ENCODE measurements at regions not wholly inside any gene's neighbourhood (a gene's known extent, or its start where the extent isn't known, plus 50 kb on each side); places are given as distances from the start of the nearest gene placed in this dataset.

DNA sequence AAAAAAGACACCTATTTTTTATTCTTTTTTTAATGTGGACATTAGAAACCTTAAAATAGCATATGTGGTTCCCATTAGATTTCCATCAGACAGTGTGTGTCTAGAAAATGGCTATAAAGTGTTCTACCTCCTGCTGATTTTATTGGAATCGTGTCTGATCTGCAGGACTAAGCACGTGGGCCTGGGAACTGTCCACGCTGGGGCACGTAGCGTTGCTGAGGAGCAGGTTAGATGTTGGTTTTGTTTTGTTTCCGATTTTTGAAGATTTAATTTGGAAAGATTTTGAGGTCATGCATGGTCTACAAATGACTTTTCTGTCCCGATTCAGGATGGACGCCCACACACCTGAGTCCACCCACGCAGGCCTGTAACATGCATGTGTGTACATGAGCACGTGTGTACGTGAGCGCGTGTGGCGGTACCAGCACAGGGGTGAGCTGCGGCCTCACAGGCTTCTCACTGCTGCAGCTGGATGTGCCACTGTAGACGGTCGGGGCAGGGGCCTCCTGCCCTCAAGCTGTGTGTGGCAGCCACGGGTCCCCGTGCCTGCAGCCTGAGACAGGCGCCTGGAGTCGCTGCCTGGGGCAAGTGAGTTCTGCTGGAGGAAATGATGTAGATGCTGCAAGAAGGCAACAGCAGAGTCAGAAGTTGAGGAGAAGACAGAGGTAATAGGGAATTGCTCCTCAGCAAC lies 99.7 kb upstream of the CTDP1 start:
- ATAC-seq (ENCODE audit: insufficient number of reproducible peaks, low FRiP score, low read depth) (no peak), DNase-seq (ENCODE audit: low spot score) (no peak)
- Histone ChIP-seq H3K4me3 (no peak overlapping the region), H3K27me3 (replicated peaks; ENCODE audit: insufficient read depth) (no peaks in the 10 kb centered on the region), H3K9me3 (no peaks in the 10 kb centered on the region), H3K27ac (no peak overlapping the region), H3K36me3 (no peaks in the 10 kb centered on the region), H3K4me1 (ENCODE audit: control insufficient read depth in 1 of 2, low read depth in 2 of 2) (peaks cover 8 to 27% of the 10 kb centered on the region in 2 donors)
- TF ChIP-seq, protein P1, sequence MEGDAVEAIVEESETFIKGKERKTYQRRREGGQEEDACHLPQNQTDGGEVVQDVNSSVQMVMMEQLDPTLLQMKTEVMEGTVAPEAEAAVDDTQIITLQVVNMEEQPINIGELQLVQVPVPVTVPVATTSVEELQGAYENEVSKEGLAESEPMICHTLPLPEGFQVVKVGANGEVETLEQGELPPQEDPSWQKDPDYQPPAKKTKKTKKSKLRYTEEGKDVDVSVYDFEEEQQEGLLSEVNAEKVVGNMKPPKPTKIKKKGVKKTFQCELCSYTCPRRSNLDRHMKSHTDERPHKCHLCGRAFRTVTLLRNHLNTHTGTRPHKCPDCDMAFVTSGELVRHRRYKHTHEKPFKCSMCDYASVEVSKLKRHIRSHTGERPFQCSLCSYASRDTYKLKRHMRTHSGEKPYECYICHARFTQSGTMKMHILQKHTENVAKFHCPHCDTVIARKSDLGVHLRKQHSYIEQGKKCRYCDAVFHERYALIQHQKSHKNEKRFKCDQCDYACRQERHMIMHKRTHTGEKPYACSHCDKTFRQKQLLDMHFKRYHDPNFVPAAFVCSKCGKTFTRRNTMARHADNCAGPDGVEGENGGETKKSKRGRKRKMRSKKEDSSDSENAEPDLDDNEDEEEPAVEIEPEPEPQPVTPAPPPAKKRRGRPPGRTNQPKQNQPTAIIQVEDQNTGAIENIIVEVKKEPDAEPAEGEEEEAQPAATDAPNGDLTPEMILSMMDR (IDR thresholded peaks at IDR 0.05): no peak

DNA sequence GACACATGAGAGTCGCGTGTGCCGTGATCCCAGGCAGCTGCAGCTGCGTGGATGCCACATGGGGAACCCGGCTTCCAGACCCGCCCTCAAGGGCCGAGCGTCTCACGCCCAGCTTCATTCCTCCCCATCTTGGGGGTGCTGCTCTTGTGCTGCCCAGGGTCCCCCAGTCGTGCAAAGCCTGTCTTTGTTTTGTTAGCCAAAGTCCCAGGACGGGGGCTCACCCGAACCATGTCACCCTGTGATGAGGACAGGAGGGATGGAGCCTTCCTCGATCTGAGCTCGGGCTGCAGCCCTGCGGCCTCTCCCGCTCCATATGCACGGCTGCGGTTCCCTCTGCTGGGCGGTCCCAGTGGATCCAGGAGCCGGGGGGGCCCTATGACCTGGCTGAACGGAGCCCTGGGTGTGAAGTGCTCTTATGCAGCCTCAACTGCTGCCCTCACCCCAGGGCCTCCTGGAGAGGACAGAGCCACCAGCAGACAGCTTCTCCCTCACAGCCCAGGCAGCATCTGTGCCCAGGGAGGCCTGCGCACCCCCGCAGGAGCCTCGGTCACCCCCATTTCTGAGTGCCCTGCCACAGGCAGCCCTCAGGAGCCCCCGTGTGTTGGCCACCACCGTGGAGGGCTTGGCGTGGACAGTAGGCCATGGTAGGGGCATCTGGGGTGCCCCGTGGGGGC lies 99.0 kb upstream of the CTDP1 start:
- H3K27me3 ChIP-seq (replicated peaks; ENCODE audit: insufficient read depth): no peaks in the 10 kb centered on the region
- H3K4me3 ChIP-seq: no peak overlapping the region
- H3K9me3 ChIP-seq: no peaks in the 10 kb centered on the region
- H3K27ac ChIP-seq: no peak overlapping the region
- peaks cover 8 to 27% of the 10 kb centered on the region in 2 donors for H3K4me1 ChIP-seq (ENCODE audit: control insufficient read depth in 1 of 2, low read depth in 2 of 2)
- no peak for DNase-seq (ENCODE audit: low spot score)
- ATAC-seq (ENCODE audit: insufficient number of reproducible peaks, low FRiP score, low read depth): no peak
- H3K36me3 ChIP-seq: no peaks in the 10 kb centered on the region
- TF ChIP-seq, protein P1 (IDR thresholded peaks at IDR 0.05): no peak

- DNase-seq (ENCODE audit: low spot score) (no peak), ATAC-seq (ENCODE audit: insufficient number of reproducible peaks, low FRiP score, low read depth) (no peak)
Observed at GRCh38 chr18:79581406-79581805, 98.2 kb upstream of the CTDP1 start.

GRCh38 chr18:79581911-79582310 lies 97.7 kb upstream of the CTDP1 start:
- no peak overlapping the region for H3K27ac ChIP-seq

More at GRCh38 chr18:79581406-79581805, 98.2 kb upstream of the CTDP1 start:
- Histone ChIP-seq H3K9me3 (no peaks in the 10 kb centered on the region), H3K36me3 (no peaks in the 10 kb centered on the region), H3K27me3 (replicated peaks; ENCODE audit: insufficient read depth) (no peaks in the 10 kb centered on the region), H3K27ac (no peak overlapping the region), H3K4me1 (ENCODE audit: control insufficient read depth in 1 of 2, low read depth in 2 of 2) (peaks cover 8 to 27% of the 10 kb centered on the region in 2 donors), H3K4me3 (no peak overlapping the region)
- TF ChIP-seq, protein P1 (IDR thresholded peaks at IDR 0.05): no peak

DNA sequence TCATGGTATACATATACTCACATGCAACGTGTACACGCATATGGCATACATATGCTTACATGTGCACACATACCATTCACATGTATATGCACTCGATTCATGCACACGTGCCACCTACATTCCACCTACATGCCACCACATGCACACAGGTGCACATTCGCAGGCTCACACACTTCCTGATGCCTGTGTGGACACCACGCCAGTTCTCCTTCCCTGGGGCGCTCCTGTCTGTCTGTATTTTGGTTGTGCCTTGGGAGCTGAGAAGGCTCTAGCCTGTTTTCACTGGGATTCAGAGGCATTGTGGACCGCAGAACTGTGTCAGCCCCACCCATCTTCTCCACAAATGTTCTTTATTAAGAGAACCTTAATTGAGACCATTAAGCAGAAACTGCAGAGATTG lies 96.6 kb upstream of the CTDP1 start:
- Histone ChIP-seq H3K4me3 (no peak overlapping the region), H3K27ac (no peak overlapping the region), H3K27me3 (replicated peaks; ENCODE audit: insufficient read depth) (no peaks in the 10 kb centered on the region), H3K4me1 (ENCODE audit: control insufficient read depth in 1 of 2, low read depth in 2 of 2) (peaks cover 8 to 27% of the 10 kb centered on the region in 2 donors), H3K36me3 (no peaks in the 10 kb centered on the region), H3K9me3 (no peaks in the 10 kb centered on the region)
- TF ChIP-seq, protein P1 (IDR thresholded peaks at IDR 0.05): no peak
- ATAC-seq (ENCODE audit: insufficient number of reproducible peaks, low FRiP score, low read depth) (no peak), DNase-seq (ENCODE audit: low spot score) (no peak)

More at GRCh38 chr18:79581911-79582310, 97.7 kb upstream of the CTDP1 start:
- ATAC-seq (ENCODE audit: insufficient number of reproducible peaks, low FRiP score, low read depth) (no peak), DNase-seq (ENCODE audit: low spot score) (no peak)
- TF ChIP-seq, protein P1 (IDR thresholded peaks at IDR 0.05): no peak
- Histone ChIP-seq H3K27me3 (replicated peaks; ENCODE audit: insufficient read depth) (no peaks in the 10 kb centered on the region), H3K36me3 (no peaks in the 10 kb centered on the region), H3K4me1 (ENCODE audit: control insufficient read depth in 1 of 2, low read depth in 2 of 2) (peaks cover 7 to 27% of the 10 kb centered on the region in 2 donors), H3K4me3 (no peak overlapping the region), H3K9me3 (no peaks in the 10 kb centered on the region)

Measured in thoracic aorta (tissue), 2 donors.